Right lung (tissue), 2 donors: ENCODE measurements at regions not wholly inside any gene's neighbourhood (a gene's known extent, or its start where the extent isn't known, plus 50 kb on each side); places are given as distances from the start of the nearest gene placed in this dataset.
"Not testable (repeated sequence)": the region's sequence is repeated elsewhere in the genome, so short reads cannot be mapped to it uniquely, and the experiment has no call there.

Experiments used
- DNase-seq, 2 donors: peaks; one replicate each; pipeline ENCODE4 v3.0.0-alpha.2; 2013

- not testable (repeated sequence) for DNase-seq
Observed at GRCh38 chr9:65454034-65454433, 169.0 kb upstream of the FOXD4L5 start.

DNA sequence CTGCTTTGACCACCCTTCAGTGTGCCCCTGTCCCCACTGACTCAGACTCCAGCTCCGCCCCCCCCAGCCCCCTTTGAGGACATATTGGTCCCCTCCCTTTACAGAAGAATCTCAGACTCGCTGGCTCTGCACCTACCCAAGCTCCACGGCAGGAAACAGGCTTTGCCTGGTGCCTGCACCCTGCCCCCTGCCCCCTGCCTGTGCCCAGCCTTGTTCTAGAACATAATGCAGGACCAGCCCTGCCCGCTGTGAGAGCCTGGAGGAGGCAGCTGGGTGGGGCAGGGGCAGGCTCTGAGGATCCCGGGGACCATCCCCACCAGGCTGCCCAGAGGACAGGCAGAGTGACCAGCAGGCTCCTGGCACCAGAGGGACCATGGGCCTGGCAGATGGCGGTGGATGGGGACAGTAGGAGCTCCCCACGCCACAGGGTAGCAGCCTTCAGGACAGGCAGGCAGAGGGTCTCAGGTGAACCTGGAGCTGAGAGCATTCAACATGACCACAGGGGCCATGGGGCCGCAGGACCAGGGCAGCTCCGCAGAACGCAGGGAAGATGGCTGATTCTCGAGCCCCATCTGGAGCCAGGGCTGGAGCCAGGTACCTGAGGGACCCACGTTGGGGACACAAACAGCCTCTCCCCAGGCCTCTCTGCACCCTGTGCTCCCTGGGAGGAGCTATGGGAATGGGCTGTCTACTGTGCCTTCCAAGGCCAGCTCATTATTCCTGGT lies 165.0 kb upstream of the FOXD4L5 start:
- not testable (repeated sequence) for DNase-seq

- DNase-seq = no peak
Observed at GRCh38 chr9:65449423-65449822, 164.4 kb upstream of the FOXD4L5 start.

- DNase-seq = not testable (repeated sequence)
Observed at GRCh38 chr9:65447146-65447545, 162.1 kb upstream of the FOXD4L5 start.

DNA sequence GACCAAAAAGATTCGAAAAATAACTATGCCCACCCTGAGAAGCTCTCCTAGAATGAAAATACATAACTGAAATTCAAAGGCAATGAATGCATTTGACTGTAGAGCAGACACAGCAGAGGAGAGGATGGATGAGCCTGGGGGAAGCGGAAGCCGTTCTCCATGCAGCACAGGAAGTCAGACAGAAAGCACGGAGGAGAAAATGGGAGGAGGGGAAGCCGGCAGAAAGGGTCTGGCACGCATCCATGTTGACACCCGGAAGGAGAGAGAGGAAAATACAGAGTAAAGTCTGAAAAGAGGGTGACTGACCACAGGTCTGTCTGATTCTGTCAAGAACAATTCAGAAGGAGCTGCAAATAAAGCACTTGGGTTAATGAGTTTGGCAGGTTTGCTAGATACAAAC lies 161.0 kb upstream of the FOXD4L5 start:
- DNase-seq = not testable (repeated sequence)

DNA sequence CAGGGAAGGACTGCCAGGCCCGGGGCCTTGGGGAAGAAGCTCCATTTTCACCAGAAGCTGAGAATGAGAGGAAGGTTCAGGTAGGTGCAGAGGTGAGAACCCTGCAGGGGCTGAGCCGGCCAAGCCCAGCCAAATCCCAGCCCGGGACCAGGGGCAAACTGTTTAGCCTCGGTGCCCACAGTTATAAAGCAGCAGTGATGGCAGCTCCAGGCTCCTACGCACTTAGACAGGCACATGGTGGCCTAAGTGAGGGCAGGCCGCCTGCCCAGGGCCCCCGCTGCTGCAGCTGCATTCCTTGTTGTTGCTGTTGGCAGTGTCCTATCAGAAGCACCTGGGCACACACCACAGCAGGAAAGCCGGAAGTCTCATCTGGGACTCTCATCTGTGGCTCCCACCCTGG lies 159.9 kb upstream of the FOXD4L5 start:
- DNase-seq = no peak

GRCh38 chr9:65442116-65442515 lies 157.1 kb upstream of the FOXD4L5 start:
- not testable (repeated sequence) for DNase-seq

- not testable (repeated sequence) for DNase-seq
Observed at GRCh38 chr9:65441324-65441920, 156.4 kb upstream of the FOXD4L5 start.

DNA sequence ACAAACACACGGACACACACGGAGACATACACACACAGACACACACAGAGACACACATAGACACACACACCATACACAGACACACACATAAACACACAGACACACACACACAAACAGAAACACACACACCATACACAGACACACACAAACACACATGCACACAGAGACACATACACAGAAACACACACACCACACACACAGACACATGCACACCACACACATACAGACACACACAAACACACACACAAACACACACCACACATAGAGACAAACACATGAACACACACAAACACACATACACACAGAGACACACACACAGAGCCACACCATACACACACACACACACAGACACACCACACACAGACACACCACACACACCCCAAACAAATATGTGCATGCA lies 152.7 kb upstream of the FOXD4L5 start:
- no peak for DNase-seq

DNA sequence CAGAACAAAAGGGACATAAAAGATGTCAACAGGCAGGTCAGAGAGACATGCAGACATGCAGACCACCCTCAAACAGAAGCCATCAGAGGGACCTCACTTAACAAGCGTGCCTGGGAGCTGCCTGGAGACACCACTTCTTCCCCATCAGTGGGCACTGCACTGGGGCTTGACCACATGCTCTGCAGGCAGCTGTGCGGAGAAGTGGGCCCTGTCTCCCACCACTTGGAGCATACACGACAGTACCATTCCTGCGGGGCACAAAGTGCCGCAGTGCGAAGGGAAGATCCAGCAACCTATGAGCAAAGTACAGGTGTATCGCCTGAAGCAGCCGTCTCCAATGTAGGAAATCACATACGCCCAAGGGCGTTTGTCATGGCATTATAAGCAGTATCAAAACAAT lies 150.5 kb upstream of the FOXD4L5 start:
- no peak for DNase-seq

GRCh38 chr9:65432722-65433323 lies 147.8 kb upstream of the FOXD4L5 start:
- no peak for DNase-seq

GRCh38 chr9:65432051-65432450 lies 147.0 kb upstream of the FOXD4L5 start:
- no peak for DNase-seq

DNA sequence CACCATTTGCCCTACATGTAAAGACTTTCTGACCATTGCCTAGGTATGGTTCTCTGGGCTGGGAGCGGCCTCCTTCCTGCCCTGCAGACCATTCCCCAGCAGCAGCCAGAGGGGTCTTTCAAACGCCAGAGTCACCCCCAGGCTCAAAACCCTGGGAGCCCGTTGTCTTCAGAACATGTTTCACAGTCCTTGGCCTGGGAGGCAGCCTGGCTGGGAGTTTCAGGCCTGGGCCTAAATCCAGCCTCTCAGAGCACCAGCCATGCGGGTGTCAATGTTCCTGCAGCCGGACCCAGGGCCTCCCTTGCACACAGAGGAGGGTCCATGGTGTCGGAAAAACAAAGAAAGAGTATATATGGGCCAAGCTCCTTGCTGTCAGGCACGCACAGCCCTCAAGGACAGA lies 145.2 kb upstream of the FOXD4L5 start:
- DNase-seq = no peak

DNA sequence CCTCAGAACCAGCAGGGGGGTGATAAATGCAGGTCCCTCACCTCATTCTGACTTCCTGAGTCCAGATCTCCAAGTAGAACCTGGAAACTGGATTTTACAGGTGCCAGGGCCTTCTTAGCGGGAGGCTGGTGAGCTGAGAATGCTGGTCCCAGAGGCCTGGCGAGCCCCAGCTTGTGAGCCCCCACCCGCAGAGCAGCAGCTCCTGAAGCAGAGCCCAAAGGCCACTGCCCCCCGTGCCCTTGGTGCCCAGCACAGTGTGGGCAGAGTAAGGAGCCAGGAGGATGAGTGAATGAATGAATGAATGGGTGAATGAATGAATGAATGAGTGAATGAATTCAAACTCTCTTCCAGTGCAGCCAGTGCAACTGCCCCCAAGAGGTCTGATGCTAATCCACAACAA lies 142.4 kb upstream of the FOXD4L5 start:
- DNase-seq = not testable (repeated sequence)

DNA sequence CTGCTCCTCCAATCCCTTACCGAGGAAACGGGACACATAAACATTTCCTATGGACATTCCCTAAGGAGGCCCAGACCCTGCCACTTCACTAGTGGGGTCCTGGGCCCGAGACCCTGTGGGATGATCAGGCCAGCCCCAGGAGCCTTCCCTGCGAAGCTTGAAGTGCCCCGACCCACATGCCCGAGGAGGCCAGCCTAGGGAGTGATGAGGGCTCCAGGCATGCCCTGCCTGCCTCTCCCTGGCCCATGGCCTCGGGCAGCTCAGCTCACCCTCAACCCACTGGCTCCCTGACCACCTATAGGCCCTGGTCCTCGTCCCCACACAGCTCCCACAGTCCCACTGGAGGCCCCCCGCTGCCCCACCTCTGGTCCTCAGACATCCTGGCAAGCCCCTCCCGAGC lies 141.8 kb upstream of the FOXD4L5 start:
- not testable (repeated sequence) for DNase-seq

- DNase-seq = no peak
Observed at GRCh38 chr9:65426231-65426630, 141.2 kb upstream of the FOXD4L5 start.

- not testable (repeated sequence) for DNase-seq
Observed at GRCh38 chr9:65425183-65425582, 140.2 kb upstream of the FOXD4L5 start.

DNA sequence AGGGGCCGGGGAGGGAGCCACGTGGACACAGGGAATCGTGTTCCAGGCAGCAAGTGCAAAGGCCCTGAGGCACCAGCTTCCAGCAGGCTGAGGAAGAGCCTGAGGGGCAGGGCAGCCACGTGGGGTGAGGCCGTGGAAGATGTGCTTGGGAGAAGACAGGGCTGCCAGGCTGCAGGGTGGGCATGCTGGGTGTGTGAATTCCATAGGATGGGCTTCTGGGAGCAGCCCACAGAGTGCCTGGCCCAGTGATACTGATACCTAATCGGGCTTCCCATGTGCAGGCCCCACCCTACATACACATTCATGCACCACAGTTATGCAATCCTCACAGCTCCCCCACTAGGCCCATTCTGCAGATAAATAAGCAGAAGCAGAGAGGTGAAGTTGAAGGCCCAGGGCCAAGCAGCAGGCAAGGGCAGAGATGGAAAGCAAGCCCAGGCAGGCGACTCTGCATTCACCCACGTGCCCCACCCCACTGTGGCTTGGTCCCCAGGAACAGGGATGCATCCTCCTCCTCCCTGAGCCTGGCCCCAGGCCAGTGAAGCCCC lies 139.5 kb upstream of the FOXD4L5 start:
- DNase-seq = not testable (repeated sequence)

- not testable (repeated sequence) for DNase-seq
Observed at GRCh38 chr9:65423691-65424436, 138.9 kb upstream of the FOXD4L5 start.

- DNase-seq = not testable (repeated sequence)
Observed at GRCh38 chr9:65422966-65423690, 138.1 kb upstream of the FOXD4L5 start.

DNA sequence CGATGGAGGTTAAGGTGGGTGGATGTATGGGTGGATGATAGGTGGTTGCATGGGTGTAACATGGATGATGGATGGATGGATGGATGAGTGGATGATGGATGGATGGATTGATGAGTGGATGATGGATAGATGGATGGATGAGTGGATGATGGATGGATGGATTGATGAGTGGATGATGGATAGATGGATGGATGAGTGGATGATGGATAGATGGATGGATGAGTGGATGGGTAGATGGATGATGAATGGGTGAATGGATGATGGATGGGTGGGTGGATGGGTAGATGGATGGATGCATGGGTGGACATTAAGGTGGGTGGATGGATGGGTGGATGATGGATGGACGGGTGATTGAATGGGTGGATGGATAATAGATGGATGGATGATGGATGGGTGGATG lies 136.5 kb upstream of the FOXD4L5 start:
- not testable (repeated sequence) for DNase-seq
